AG04450 (cell line): ENCODE measurements at regions not wholly inside any gene's neighbourhood (a gene's known extent, or its start where the extent isn't known, plus 50 kb on each side); places are given as distances from the start of the nearest gene placed in this dataset.

Experiments
- CTCF ChIA-PET: fragments of 300-600, 350-600 bp; formaldehyde crosslinking; extraction: SDS; loops from one replicate; lab custom pipeline; 2022; ENCODE audit warnings: antibody characterized with exemption, inconsistent platforms; lab: Charles Lee
- POLR2A ChIA-PET: fragments of 350-600 bp; formaldehyde crosslinking; extraction: SDS; loops from one replicate; lab custom pipeline; 2021; ENCODE audit warnings: antibody characterized with exemption, inconsistent platforms; lab: Yijun Ruan, JAX
- DNase-seq: peaks from one replicate; pipeline ENCODE4 v3.0.0-alpha.2; 2011; ENCODE audit warnings: low read depth, low spot score
- H3K27ac ChIP-seq: one replicate; pipeline ENCODE4 v1.5.1; 2012; ENCODE audit warnings: low read depth, low read length, control low read depth
- H3K27me3 ChIP-seq: one replicate; pipeline ENCODE4 v1.6.0; 2012; ENCODE audit warnings: low read length; ENCODE audit not compliant: control insufficient read depth, insufficient read depth
- H3K4me3 ChIP-seq: 2 replicates; pipeline ENCODE4 v1.5.1; 2011; ENCODE audit warnings: mild to moderate bottlenecking, low read depth, low read length, control low read depth
- H3K9me3 ChIP-seq: 2 replicates; pipeline ENCODE4 v1.5.1; 2012; ENCODE audit warnings: low read length; ENCODE audit not compliant: control insufficient read depth, insufficient read depth
- TF ChIP-seq, protein P1 (sequence below): IDR thresholded peaks from 2 replicates; pipeline ENCODE4 v1.5.1; 2011; ENCODE audit warnings: low read depth, low read length, control low read depth, inconsistent platforms

DNA sequence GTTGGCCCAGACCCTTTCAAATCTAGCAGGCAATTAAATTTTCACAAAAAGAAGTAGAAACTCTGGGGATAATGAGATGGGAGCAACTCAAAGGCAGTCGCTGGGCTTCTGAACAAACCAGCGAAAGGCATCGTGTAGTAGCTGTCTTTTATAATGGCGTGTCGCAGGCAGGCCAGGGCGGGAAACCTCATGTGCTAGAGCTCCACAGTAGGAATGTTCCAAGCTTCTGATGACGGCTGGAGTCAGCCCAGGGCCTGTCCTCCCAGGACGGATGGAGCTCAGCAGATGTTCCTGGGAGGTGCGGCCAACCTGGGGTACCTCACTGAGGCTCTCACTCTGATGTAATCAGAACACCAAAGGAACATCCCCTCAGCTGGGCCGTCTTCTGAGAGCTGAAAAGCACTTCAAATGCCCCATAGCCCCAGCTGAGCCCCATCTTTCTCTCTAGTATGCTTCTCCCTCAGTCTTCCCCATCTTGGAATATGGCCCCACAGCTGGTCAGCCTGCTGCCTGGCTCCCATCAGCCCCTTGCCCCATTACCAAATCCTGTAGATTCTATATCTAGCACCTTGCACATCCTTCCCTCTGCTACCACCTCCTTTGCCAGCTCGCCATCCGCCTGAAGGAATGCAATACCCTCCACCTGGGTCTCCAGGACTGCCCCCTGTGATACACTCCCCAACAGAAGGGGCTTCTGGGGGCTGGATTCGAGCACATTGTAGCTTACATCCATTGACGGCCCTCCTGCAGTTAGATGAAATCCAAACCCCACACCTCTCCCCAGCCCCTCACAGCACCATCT, 54.9 kb upstream of the ATP2B2 start:
- Histone ChIP-seq H3K27me3 (peaks cover 9% of the 10 kb centered on the region), H3K27ac (no peak overlapping the region), H3K4me3 (no peak overlapping the region), H3K9me3 (no peaks in the 10 kb centered on the region)
- ChIA-PET CTCF (no interaction called here), POLR2A (no interaction called here)
- DNase-seq = no peak
- TF ChIP-seq, protein P1, sequence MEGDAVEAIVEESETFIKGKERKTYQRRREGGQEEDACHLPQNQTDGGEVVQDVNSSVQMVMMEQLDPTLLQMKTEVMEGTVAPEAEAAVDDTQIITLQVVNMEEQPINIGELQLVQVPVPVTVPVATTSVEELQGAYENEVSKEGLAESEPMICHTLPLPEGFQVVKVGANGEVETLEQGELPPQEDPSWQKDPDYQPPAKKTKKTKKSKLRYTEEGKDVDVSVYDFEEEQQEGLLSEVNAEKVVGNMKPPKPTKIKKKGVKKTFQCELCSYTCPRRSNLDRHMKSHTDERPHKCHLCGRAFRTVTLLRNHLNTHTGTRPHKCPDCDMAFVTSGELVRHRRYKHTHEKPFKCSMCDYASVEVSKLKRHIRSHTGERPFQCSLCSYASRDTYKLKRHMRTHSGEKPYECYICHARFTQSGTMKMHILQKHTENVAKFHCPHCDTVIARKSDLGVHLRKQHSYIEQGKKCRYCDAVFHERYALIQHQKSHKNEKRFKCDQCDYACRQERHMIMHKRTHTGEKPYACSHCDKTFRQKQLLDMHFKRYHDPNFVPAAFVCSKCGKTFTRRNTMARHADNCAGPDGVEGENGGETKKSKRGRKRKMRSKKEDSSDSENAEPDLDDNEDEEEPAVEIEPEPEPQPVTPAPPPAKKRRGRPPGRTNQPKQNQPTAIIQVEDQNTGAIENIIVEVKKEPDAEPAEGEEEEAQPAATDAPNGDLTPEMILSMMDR = no peak

DNA sequence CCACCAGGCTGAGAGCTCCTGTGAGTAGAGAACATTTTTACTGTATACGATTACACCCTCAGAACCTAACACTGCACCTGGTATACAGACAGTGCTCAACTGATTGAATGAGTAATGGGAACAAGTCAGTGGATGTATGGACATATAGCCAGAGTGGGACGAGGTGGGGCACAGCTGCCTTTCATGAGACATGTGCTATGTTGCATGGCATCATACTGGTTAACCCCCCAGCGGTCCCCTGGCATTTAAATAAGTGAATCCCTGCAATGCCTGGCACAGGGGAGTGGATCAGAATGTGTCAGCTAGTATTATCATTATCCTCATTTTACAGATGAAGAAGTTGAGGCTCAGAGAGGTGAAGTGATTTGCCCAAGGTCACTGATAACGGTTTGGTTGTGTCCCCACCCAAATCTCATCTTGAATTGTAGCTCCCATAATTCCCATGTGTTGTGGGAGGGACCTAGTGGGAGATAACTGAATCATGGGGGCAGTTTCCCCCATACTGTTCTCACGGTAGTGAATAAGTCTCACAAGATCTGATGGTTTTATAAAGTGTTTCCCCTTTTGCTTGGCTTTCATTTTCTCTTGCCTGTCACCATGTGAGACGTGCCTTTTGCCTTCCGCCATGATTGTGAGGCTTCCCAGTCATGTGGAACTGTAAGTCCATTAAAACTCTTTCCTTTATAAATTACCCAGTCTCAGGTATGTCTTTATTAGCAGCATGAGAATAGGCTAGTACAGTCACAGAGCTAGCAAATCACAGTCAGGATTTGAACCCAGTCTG, 56.0 kb upstream of the ATP2B2 start:
- CTCF ChIA-PET = no interaction called here
- POLR2A ChIA-PET = no interaction called here

DNA sequence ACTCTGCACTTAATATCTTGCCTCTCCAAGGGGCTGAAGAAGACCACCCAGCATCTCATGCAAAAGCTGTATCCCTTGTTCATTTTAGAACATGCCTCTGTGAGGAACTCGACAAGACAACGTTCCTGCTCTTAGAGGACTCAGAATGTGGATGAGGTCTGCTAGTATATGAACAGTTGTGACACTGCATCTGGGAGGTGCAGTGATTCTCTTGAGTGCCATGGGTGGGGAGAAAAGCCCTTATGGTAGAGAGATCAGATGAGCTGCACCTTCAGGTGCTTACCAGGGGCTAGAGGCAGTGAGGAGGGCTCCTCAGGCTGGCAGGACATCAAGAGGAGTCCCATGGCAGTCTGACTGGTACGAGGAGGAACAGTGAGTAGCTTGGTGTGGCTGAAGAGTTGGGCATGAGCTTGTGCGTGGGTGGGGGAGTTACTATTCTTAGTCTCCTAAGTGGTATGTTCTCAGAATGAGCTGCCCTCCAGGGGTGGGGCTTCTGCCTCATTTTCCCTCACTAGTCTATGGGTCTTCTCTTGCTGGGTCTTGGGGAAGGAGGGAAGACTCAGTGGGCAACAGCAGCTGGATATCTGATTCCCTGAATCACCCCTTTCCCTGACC, 56.7 kb upstream of the ATP2B2 start:
- CTCF ChIA-PET = no interaction called here
- TF ChIP-seq, protein P1 = no peak
- H3K9me3 ChIP-seq = no peaks in the 10 kb centered on the region
- POLR2A ChIA-PET = no interaction called here
- no peak overlapping the region for H3K4me3 ChIP-seq
- no peak for DNase-seq
- no peak overlapping the region for H3K27ac ChIP-seq
- H3K27me3 ChIP-seq = peaks cover 10% of the 10 kb centered on the region

More for the DNA sequence above, 56.0 kb upstream of the ATP2B2 start:
- TF ChIP-seq, protein P1 = no peak
- Histone ChIP-seq H3K9me3 (no peaks in the 10 kb centered on the region), H3K4me3 (no peak overlapping the region), H3K27me3 (peaks cover 12% of the 10 kb centered on the region), H3K27ac (no peak overlapping the region)
- no peak for DNase-seq

DNA sequence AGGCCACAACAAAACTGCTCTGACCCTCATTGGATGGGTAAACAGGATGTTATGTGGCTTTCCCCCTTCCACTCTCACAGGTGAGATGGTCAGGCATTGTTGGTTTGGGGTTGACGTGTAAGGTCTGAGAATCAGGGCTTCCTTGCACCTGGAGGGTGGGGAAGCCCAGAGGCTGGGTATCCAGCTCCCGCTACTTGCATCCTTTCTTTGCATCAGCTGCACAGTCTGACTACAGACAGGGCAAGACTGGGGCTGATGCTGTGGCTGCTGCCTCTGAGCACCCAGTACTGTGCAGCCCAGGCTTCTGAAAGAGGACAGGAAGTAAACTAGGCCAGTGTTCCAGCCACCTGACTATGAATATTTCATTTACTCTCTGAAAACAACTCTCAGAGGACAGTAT, 58.0 kb upstream of the ATP2B2 start:
- ChIA-PET POLR2A (no interaction called here), CTCF (no interaction called here)
- no peak overlapping the region for H3K4me3 ChIP-seq
- H3K9me3 ChIP-seq = no peaks in the 10 kb centered on the region
- TF ChIP-seq, protein P1 = no peak
- H3K27me3 ChIP-seq = peaks cover 10% of the 10 kb centered on the region
- no peak for DNase-seq
- H3K27ac ChIP-seq = no peak overlapping the region
